ENCODE measurements at regions not wholly inside any gene's neighbourhood (a gene's known extent, or its start where the extent isn't known, plus 50 kb on each side); places are given as distances from the start of the nearest gene placed in this dataset.

DNA sequence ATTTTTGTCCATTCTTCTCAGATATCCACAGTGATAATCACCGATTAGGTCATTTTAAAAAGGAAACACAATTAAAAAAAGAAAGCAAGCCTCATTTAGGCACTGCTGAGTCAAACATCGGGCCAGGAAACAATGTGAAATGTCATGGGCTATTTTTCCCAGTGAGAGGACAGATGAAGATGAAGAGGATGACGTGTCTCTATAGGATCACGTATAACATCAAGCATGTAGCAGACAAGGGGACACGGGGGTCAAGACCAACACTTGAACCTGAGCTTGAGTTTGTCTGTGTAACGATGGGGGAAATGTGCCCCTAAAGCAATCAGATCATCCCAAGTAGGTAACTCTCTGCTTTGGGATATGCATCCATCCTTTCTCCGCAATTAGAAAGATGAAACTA lies 553.2 kb downstream of the CD83 start:
- DNase-seq (ENCODE audit: low read depth): no peak

DNA sequence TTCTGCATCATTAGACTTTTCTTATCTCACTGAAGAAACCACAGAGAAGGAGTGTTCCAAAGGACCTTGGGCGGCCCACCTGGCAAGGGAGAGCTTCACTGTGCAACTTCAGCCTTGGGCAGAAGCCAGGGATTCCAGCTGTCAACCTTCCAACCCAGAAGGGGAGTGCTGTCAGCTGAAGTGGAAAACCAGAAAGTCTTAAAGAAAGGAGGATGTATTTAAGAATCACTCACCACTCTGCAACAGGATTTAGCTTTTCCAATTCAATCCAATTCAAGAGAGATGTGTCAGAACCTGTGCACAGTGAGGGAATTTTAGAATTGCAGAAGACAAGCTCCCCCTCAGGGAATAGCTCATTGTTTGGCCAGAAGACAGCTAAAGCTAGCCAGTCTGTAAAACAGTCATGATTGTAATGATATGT lies 553.7 kb downstream of the CD83 start:
- peak; percentile 84 for DNase-seq (ENCODE audit: low read depth)

DNA sequence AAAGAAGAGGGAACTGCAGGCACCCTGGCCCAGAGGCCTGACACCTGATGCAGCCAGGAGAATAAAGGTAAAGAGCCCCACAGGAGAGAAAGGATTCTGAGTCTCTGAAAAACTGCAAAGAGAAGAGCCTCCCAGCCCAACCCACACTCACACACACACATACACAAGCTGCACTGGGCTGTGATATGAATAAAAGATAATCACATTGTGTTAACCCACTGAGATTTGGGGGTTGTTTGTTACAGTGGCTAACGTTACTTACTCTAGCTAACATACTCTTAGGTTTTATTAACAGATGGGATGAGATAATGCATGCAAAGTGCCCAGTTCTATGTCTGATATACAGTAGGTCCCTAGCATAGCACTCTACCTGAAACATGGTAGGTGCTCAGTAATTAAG lies 554.4 kb downstream of the CD83 start:
- no peak for DNase-seq (ENCODE audit: low read depth)

DNA sequence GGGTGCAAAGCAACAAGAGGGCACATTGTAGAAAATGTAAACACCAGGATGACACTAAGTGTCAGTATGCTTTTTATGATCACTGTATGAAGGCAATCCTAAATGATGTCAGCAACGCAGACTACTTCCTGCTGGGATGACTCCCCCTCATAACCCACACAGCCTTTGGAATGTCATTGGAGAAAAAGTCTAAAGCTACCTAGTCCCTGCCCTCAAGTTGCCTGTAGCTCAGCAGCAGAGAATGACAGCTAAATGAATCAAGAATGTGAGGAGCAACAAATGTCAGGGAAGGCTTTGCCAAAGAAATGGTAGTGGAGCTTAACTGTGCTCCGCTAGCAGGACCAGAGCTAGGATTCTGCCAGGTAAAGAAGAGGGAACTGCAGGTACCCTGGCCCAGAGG lies 555.6 kb downstream of the CD83 start:
- peak; percentile 2 for DNase-seq (ENCODE audit: low read depth)

DNA sequence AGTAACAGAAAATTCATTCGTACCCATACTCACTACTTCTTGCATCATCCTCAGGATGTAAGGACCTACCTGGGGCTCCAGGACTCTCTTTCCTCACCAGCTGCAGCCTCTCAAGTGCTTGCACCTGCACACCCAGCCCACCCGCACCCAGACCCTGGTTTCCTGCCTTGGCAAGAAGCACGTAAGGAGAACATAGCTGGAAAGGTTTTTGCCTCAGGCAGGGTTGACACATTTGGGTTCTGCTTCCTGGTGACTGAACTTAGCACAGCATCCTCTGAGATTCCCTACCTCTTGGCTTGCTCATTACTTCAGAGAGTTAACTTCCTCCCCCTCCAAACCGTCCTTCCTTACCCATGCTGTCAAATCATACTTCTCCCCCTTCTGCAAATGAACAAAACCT lies 556.9 kb downstream of the CD83 start:
- DNase-seq (ENCODE audit: low read depth): no peak

DNA sequence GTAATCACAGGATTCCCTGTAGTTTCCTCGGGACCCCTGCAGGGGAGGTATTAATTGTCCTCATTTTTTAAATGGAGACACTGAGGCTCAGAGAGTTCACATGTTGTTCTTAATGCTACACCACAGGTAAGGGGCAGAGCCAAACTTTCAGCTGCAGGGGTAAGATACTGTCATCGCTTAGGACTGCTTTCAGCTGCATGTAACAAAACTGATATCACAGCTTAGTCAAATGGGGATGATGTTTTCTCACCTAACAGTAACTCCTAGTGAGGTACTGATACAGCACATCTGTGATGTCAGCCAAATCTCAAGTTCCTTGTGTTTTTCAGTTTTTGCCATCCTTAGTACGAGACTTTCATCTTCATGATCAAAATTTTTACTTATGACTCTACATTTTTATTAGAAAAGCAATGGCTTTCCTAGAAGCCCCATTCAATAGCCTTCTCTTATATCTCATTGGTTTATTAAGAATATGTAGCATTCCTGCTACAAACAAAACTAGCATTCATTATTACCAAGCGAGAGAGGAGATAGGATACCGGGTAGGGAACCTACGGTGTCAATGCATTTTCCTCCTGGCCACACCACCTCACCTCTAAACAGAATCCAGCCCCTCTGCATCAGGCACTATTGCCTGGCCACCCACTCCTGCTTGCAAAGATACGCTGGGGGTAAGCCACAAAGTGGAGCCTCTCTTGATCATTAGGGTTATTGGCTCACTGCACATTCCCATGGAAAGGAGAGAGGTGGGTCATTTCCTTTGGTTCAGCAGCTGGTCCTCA lies 557.5 kb downstream of the CD83 start:
- DNase-seq (ENCODE audit: low read depth): no peak

DNA sequence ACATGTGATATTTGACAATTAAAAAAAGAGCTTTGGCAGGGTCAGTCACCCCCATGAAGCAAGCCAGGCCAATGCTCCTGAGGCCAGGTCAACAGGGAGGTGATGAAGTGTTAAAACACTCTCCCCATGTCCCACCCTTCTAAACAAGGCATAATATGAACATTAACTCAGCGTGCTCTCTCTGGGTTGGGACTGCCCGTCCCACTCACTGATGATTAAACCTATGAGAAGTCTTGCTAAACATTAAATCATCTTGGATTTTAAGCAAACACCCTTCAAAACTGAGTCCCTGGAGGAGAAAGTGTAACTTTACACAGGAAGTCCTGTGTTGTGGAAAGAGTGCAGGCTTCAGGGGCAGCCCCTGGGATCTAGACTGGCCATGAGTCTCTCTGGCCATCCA lies 558.5 kb downstream of the CD83 start:
- peak; percentile 61 for DNase-seq (ENCODE audit: low read depth)

DNA sequence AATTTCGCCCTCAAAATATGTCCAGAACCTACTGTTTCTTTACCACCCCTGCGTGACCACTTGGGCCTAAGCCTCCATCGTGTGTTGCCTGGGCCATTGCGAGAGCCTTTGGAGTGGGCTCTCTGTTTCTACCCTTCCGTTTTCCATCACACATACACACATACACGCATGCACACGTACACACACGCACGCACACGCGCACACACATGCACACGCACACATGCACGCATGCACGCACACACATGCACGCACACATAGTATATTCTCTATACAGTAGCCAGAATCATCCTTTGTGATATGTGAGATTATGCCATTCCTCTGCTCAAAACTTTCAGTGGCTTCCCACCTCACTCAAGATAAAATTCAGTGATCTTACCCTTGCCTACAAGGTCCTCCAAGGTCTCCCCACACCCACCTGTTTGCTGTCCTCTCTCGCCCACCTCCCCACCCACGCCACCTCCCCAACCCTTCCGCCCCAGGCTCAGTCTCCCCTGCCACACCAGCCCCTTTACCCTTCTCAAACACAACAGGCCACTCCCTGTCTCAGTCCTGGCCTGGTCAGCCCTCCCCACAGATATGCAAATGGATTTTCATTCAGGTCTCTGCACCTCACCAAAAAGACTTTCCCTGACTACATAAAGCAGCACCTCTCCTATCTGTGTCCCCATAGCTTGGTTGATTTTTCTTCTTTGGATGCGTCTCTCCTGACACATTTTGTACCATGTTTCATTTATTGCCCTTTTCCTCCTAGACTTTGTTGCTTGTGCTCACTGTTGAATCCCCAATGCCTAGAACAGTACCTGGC lies 559.6 kb downstream of the CD83 start:
- DNase-seq (ENCODE audit: low read depth): no peak

DNA sequence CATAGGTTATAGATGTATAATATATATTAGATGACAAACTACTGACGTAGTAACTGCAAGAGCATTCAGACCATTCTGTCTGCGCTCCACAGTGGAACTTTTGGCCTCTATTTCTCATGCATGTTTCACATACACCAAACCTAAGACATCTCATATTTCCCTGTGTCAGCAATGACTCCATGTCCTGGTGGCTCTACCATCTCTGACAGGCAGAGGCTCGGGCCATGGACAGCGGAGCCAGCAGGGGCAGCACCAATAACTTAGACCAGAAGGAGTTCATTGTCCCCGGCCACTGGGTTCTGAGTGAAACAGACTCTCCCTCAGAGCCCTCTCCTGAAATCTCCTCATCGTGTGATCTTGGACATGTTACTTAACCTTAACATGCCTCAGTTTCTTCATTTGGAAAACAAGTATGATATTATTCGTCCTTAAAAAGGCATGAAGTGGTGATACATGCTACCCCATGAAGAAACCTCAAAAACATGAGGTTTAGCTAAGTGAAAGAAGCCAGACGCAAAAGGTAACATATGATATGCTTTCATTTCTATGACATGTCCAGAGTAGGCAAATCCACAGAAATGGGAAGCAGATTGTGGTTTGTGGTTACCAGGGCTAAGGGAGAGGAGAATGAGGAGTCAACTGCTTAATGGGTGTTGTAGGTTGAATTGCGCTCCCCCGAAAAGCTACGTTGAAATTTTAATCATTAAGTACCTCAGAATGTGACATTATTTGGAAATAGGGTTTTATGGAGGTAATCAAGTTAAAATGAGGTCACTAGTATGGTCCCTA lies 564.0 kb upstream of the JARID2 start:
- no peak for DNase-seq (ENCODE audit: low read depth)

DNA sequence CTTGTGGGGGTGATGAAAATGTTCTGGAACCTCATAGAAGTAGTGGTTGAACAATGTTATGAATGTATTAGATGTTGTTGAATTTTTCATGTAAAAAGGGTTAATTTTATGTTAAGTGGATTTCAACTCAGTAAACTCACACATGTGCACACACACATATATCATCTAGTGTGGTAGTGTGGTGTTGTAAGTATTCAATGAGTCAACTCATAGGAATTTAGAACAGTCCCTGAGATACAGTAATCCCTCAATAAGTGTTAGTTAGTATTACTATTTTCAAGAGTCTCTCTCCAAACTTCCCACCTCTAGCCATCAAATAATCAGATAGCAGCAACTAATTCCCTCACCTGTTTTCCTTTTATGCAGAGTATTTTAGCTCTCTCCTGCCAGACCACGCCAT lies 563.1 kb upstream of the JARID2 start:
- no peak for DNase-seq (ENCODE audit: low read depth)

DNA sequence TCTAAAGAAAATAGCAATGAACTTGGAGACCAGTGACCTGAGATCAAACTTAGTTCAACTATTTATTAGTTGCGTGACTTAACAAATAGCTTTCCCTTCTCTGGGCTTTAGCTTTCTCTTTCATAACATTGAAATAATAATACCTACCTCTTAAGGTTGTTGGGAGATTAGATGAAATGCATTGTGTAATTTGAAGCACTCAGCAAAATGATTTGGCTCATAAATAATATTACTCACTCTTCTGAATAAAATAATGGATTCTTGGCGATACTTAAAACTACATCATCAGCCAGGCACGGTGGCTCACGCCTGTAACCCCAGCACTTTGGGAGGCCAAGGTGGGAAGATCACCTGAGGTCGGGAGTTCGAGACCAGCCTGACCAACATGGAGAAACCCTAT lies 556.2 kb upstream of the JARID2 start:
- DNase-seq (ENCODE audit: low read depth): no peak

DNA sequence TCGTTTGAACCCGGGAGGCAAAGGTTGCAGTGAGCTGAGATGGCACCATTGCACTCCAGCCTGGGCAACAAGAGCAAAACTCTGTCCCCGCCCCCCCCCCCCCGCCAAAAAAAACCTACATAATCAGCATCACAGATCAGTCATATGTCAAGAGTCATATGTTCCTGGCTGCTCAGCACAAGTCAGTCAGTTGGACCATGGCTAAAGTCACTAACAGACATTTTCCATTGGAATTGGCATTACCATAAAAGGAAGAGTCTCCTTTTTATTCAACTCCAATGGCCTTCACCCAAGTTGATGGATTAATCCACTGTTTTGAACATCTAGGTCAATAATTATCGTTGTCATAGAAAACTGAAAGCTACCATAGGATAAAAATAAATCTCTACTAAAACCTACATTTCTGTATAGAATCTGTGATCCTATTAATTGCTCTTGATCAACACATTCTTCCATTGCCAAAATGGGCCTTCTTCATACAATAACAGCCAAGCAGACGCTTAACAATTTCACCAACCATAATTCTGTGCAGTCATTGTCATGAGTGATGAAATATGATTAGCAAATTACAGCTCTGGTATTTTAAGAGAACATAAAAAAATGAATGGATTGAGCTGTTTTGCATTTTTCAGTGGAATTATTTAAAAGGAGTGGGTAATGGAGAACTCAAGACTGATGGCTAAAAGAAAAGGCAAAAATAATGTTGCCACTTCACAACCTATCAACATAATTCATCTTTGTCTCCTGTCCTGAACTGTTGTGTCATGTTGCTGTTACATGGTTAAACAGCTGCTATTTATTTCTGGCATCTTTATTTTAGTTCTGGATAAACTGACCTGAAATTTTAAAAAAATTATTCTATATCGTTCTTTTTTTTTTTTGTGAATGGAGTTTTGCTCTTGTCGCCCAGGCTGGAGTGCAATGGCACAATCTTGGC lies 555.5 kb upstream of the JARID2 start:
- no peak for DNase-seq (ENCODE audit: low read depth)

DNA sequence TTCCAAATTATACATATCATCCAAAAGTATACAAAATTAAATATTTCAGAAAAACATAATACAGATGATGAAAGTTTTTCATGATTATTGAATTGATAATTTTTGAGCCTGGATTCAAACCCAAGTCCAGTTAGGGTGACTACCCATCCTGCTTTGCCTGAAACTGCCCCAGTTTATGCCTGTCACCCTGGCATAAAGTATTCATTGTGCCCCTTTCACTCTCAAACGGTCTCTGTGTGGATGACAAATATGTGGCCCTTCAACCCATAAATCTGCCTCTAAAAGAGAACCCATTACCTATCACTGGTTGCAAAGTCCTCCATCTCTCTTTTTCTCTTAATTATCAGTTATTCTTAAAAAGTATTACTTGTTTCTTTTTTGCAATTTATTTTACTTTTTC lies 553.7 kb upstream of the JARID2 start:
- DNase-seq (ENCODE audit: low read depth): no peak

DNA sequence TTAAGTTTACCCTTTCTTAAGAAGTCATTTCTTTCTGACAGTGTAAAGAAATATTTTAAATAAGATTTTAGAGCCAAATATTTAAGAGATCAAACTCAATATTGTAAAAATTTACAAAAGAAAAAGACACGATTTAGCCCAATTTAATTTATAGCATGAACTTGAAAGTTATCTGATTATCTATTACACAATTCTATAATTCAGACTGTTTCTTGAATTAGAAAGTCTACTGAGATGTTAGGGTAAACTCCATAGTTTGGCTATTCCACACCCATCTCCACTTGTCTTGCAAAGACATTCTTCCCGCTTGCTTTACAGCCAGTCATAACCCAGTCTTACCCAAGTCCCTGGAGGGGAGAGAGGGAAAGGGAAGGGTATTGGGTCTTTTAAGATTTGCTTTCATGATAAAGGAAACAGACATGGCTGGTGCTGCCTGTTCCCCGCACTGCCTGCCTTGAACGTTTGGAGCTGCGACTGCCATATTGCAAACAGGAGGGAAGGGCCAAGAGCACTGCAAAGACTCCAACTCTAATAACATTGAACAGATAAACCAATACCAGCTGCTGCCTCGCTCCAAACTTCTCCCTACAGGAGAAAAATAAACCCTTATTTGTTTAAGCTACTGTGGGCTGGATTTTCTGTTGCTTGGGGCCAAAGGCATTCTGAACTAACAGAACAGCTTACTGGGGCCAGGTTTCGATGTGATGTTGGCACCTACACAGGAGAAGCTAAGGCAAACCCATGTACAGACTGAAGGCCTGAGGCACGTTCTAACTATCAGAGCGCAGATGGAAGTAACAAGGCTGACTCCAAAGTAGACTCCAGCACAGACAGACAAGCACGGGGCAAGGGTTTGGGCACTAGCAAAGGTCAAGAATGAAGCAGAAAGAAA lies 552.3 kb upstream of the JARID2 start:
- no peak for DNase-seq (ENCODE audit: low read depth)

DNA sequence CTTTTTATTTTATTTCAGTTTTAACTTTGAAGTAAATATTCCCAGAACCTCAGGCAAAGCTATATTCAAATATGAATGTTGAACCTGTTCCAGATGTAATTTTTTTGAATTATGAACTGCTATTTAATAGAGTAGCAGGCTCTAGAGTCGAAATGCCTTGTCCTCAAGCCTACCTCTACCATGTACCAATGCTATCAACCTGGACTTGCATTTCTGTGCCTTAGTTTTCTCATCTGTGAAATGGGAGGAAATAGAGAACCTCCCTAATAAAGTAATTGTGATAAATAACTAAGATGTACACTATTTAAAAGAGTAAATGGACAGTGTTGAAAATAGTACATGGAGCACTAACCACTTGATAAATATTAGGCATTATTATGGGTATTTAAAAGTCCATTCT lies 551.6 kb upstream of the JARID2 start:
- DNase-seq (ENCODE audit: low read depth): no peak

DNA sequence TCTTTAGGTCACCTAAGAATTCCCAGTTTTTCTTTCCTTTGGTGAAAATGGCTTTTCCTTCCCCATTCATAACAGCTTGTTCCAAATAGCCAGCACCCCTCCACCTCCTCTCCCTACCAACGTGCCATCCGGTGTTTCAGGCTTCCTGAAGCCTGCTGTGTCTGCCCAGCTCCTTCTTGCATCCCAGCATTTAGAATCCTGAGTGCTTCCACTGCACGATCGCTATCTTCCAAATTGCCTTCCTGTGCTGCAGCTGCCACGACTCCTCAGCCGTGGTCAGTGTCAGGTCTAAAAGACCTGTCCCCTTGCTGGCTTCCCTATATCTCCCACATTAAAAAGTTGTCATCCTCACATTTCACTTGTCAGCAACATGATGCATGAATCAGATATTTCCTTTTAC lies 550.3 kb upstream of the JARID2 start:
- no peak for DNase-seq (ENCODE audit: low read depth)

DNA sequence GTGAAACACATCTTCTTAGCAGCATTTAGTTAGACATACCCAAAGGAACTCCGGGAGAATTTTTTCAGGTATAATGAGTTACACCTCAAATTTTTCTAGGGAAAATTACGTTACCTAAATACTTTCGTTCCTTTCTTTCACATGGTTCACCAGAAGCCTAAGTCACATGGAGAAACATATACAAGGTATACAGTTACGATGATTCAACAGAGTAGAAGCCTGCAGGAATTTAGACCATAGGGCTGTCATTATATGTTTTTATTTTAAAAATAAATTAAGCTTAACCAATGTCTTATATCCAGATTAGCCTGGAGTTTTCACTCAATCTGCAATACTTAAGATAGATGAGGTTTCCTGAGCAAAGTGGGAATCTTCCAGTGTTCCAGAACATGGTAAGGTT lies 549.5 kb upstream of the JARID2 start:
- DNase-seq (ENCODE audit: low read depth): no peak

DNA sequence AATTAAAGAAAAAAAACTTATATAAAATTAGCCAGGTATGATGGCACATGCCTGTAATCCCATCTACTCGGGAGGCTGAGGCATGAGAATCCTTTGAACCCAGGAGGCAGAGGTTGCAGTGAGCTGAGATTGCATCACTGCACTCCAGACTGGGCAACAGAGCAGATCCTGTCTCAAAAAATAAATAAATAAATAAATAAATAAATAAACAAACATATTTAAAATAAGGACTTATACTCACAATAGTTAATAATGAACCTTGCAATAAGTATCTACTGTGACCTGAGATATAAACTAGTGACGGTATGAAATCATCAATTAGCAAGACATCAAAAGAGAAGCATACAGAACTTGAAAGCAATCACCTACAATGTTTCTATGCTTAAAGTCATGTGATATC lies 548.4 kb upstream of the JARID2 start:
- DNase-seq (ENCODE audit: low read depth): no peak

DNA sequence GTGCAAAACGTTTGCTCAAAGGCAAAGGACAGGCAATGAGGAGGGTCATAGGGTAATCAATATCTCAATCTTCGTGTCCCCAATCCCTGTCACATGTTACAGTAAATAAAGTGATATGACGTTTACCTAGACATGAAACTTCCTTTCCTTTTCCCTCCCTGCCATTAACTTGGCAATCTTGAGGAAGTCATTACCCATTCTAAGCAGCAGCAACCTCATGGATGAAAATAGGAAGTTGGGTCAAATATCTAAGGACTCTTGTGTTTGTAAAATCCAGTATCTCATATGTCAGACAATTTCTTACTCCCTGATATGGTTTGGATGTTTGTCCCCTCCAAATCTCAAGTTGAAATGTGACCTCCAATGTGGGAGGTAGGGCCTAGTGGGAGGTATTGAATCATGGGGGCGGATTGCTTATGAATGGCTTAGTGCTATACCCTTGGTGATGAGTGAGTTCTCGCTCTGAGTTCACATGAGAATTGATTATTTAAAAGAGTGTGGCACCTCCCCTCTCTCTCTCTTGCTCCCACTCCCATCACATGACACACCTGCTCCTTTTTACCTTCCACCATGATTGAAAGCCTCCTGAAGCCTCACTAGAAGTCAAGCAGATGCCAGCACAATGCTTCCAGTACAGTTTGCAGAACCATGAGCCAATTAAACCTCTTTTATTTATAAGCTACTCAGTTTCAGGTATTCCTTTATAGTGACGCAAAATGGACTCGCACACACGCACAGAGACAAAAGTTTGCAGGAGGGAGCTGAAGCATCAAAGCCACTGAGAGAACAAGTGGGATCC lies 545.9 kb upstream of the JARID2 start:
- DNase-seq (ENCODE audit: low read depth): no peak

DNA sequence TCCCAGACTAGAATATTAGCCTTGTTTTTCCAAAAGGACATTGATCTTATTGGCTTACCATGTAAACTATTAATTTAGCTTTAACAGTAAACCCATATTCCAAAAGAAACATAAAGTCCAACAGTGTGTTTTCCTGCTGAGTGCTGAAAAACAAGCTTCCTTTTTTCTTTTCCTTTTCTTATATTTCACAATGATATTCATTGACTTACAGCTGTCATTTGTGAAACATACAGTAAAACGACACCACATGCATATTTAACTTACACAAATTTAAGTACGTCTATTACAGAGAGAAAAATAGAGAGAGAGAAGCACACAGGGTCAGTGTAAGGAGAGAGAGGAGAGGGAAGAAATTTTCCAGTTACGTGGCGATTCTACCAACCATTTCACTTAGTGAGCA lies 543.9 kb upstream of the JARID2 start:
- no peak for DNase-seq (ENCODE audit: low read depth)
